Chondrocyte (in vitro differentiated cells): ENCODE measurements at regions not wholly inside any gene's neighbourhood (a gene's known extent, or its start where the extent isn't known, plus 50 kb on each side); places are given as distances from the start of the nearest gene placed in this dataset.

Source experiments
- DNase-seq: peaks from one replicate; pipeline ENCODE4 v3.0.0; 2021; ENCODE audit warnings: mixed read lengths, low spot score
- H3K27ac Mint-ChIP-seq: one replicate; pipeline ENCODE4 v1.8.0; 2021; ENCODE audit warnings: mild to moderate bottlenecking, moderate library complexity, mixed read lengths; ENCODE audit not compliant: unreplicated experiment
- H3K27me3 Mint-ChIP-seq: 2 replicates; pipeline ENCODE4 v1.8.0; 2021; ENCODE audit warnings: low read depth, mixed read lengths
- H3K36me3 Mint-ChIP-seq: 2 replicates; pipeline ENCODE4 v1.8.0; 2021; ENCODE audit warnings: low read depth, mixed read lengths
- H3K4me1 Mint-ChIP-seq: 2 replicates; pipeline ENCODE4 v1.8.0; 2021; ENCODE audit warnings: low read depth, mild to moderate bottlenecking, mixed read lengths
- H3K4me3 Mint-ChIP-seq: one replicate; pipeline ENCODE4 v1.8.0; 2021; ENCODE audit warnings: mild to moderate bottlenecking, moderate library complexity, mixed read lengths; ENCODE audit not compliant: unreplicated experiment
- H3K9me3 Mint-ChIP-seq: 2 replicates; pipeline ENCODE4 v1.8.0; 2021; ENCODE audit warnings: low read depth, mixed read lengths
- CTCF ChIP-seq: fragments of 200-600 bp; sonication (generic); IDR thresholded peaks from 2 replicates; pipeline ENCODE4 v1.5.0; 2021; ENCODE audit warnings: antibody characterized with exemption, mild to moderate bottlenecking, moderate library complexity

- no peaks in the 10 kb centered on the region for H3K4me1 Mint-ChIP-seq
- H3K27ac Mint-ChIP-seq = no peak overlapping the region
- H3K9me3 Mint-ChIP-seq = peaks cover 8% of the 10 kb centered on the region
- H3K36me3 Mint-ChIP-seq = no peaks in the 10 kb centered on the region
- no peak for TF ChIP-seq CTCF
- no peak for DNase-seq
- H3K4me3 Mint-ChIP-seq = no peak overlapping the region
- H3K27me3 Mint-ChIP-seq = no peaks in the 10 kb centered on the region
Observed at GRCh38 chr21:19950347-19950746, 1047.9 kb upstream of the NCAM2 start.

DNA sequence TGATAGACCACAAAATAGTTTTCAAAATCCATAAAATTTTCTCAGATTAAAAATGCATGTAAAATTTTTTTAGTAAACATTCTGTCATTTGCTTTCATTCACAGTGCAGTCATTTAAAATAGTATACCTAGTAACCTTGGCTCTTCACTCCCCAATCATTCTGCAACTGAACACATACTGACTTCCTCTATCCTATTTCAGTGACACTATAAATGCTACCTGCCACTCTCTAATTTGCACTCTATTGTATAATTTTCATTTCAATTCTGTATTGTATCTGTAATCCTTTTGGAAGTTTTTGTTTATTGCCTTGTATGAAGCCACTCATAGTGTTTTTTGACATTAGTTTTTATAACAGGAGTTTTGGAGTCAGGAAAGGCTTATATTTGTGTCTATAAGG is 1029.1 kb upstream of the NCAM2 start:
- DNase-seq = no peak
- H3K9me3 Mint-ChIP-seq = peaks cover 21% of the 10 kb centered on the region
- H3K4me1 Mint-ChIP-seq = no peaks in the 10 kb centered on the region
- no peak overlapping the region for H3K4me3 Mint-ChIP-seq
- TF ChIP-seq CTCF = no peak
- peaks cover 2% of the 10 kb centered on the region for H3K36me3 Mint-ChIP-seq
- no peaks in the 10 kb centered on the region for H3K27me3 Mint-ChIP-seq
- no peak overlapping the region for H3K27ac Mint-ChIP-seq

- Mint-ChIP-seq H3K36me3 (no peaks in the 10 kb centered on the region), H3K27me3 (no peaks in the 10 kb centered on the region), H3K4me3 (no peak overlapping the region), H3K9me3 (no peaks in the 10 kb centered on the region), H3K4me1 (no peaks in the 10 kb centered on the region), H3K27ac (no peak overlapping the region)
- no peak for DNase-seq
- peak; percentile 55 for TF ChIP-seq CTCF
Observed at GRCh38 chr21:19981938-19982337, 1016.3 kb upstream of the NCAM2 start.

GRCh38 chr21:19986396-19986795 is 1011.8 kb upstream of the NCAM2 start:
- no peaks in the 10 kb centered on the region for H3K36me3 Mint-ChIP-seq
- no peak overlapping the region for H3K4me3 Mint-ChIP-seq
- TF ChIP-seq CTCF = no peak
- no peaks in the 10 kb centered on the region for H3K27me3 Mint-ChIP-seq
- H3K9me3 Mint-ChIP-seq = peaks cover 20% of the 10 kb centered on the region
- H3K27ac Mint-ChIP-seq = no peak overlapping the region
- no peak for DNase-seq
- no peaks in the 10 kb centered on the region for H3K4me1 Mint-ChIP-seq

- H3K4me3 Mint-ChIP-seq = no peak overlapping the region
- no peak for DNase-seq
- TF ChIP-seq CTCF = no peak
- H3K9me3 Mint-ChIP-seq = peaks cover 23% of the 10 kb centered on the region
- no peaks in the 10 kb centered on the region for H3K36me3 Mint-ChIP-seq
- no peaks in the 10 kb centered on the region for H3K4me1 Mint-ChIP-seq
- H3K27ac Mint-ChIP-seq = no peak overlapping the region
- H3K27me3 Mint-ChIP-seq = no peaks in the 10 kb centered on the region
Observed at GRCh38 chr21:19987671-19988070, 1010.5 kb upstream of the NCAM2 start.
